Inferior parietal cortex (tissue), 1 donor: ENCODE measurements at regions not wholly inside any gene's neighbourhood (a gene's known extent, or its start where the extent isn't known, plus 50 kb on each side); places are given as distances from the start of the nearest gene placed in this dataset.
"Not testable (repeated sequence)": the region's sequence is repeated elsewhere in the genome, so short reads cannot be mapped to it uniquely, and the experiment has no call there.

ENCODE experiments used
- DNase-seq: peaks from one replicate; pipeline ENCODE4 v3.0.0-alpha.2; 2016; ENCODE audit errors: extremely low spot score

DNA sequence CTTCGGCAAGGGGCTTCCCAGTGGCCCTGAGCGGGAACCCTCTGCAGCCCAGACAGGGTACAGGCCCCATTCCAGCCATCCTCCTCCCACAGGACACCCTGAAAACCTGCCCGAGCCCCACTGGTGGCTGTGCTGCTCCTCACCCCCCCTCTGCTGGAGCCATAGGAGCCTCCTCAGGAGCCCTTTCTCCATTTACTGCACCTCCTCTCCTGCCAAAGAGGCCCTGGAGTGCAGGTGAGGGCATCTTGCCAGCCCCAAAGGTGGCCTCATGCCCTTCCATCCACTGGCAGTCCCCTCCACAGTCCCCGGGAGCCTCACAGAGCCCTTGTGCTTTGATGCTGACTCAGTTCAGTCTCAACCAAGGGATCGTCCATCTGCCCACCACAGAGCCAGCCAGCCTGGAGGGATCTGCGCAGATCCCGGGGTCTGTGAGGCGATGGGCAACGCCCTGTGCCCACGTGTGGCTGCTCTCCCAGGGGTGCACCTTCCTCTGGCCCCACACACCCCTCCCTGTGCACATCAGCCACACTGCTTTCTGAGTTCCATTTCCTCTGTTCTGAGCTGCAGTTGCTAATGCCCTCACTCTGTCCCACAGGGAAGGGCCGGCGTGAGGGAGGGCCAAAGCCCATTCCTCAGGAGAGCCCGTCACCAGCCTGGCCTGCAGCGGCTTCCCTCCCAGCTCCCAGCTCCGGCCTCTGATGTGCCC lies 228.5 kb downstream of the DLL1 start:
- no peak for DNase-seq

DNA sequence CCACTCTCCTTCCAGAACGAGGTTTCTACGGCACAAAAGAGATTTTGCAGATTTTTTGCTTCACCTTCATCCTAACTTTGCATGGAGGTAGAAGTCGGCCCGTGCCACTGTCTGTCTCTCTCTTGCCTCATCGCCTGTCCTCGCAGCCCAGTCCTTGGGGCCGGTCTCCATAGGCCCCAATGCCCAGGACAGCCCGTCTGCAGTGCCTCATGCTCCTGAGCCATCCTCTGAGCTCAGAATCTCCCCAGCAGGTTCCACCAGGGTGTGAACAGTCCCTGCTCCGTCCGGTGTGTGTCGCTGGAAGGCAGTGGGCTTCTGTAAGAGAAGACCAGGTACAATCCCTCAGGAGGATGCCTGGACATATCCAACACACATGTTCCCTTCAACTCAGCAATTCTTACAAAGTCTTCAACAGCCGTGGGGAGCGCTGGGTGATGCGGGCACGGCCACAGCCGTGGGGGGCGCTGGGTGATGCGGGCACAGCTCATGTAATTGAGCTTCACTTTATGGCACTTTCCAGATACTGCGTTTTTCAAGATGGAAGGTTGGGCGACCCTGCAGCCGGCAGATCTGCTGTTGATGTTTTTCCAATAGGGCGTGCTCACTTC lies 231.9 kb downstream of the DLL1 start:
- no peak for DNase-seq

DNA sequence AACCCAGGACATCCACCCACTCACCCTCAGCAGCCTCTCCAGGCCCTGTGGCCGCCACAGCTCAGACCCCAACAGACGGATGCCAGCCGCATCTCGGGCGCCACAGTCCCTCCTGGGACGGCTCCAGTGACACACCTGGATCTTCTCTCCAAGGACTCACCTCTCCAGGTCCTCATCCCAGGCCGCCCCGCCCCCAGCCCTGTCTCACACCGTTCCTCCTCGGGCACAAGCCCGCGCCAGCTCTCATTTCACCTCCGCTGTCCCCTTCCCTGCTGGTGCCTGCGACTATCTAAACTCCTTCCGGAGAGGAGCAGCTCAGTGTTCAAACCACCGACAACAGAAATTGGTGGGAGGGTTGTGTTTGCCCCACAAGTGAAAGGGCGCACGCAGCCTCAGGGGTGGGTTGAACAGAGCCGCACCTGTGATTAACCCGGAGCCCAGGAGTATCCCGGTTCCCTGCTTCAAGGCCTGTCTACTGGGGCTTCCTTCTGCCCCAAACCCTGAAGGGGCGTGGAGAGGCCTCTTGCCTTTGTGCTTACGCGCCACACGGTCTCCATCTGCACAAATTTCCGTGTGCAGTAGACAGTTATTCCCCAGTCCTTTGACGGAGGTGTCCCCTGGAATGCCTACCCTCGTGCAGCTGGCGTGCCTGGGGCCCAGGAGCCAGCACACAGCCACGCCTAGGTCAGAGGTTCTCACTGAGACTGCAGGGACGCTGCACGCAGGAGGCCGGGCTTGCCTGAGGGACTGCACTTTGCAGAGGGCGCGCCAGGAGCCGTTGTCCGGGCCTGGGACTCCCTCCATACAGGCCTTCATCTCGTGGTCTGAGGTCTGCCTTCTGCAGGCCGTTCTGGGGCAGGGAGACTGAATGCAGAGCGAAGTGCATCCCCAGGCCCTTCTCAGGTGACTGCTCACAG lies 232.7 kb downstream of the DLL1 start:
- no peak for DNase-seq

DNA sequence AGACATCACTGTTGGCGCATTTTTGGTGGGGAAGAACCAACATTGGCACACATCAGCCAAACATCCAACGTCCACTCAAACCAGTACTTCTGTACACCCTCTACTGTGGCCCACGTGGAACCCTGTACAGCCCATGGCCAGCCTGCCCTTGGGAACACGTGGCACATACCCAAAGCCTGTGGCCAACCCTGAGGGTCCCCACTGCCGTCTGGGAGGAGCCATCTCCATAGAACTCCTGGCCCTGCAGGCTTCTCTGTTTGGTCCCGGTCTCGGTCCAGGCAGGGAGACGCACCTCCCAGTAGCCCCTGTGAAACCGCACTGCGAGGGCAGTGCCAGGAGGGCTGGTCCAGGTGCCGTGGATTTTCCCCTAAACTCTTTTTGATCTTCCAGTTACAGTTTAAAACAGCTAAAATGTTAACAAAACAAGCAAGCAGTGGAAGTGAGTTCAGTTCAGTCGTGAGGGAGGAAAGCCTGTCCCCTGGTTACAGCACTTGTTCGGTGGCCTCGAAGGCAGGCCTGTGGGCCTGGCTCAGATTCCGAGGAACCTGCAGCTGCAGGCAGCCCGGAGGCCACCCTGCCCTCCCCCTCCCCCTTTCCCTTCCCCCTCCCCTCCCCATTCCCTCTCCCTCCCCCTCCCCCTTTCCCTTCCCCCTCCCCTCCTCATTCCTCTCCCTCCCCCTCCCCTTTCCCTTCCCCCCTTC lies 233.7 kb downstream of the DLL1 start:
- DNase-seq, result no peak

DNA sequence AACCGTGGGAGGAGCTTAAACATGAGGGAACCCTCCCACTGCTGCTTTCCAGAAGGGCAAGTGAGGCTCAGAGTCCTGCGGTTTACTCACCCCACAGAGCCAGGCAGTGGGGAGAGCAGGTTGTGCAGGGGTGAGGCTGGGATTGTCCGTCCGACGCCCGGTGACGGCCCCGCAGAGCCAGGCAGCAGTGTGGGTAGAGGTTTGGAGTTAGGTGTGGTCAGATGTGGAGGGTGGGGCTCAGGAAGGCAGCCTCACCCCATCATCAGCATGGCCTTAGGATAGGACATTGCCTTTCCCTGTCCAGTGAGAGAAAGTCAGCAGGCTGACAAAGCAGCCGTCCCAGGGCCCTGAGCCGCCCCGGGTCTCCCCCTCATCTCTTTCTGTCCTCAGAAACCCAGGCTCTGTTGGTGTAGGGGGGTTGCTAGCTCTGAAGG lies 234.6 kb downstream of the DLL1 start:
- DNase-seq, result no peak

DNA sequence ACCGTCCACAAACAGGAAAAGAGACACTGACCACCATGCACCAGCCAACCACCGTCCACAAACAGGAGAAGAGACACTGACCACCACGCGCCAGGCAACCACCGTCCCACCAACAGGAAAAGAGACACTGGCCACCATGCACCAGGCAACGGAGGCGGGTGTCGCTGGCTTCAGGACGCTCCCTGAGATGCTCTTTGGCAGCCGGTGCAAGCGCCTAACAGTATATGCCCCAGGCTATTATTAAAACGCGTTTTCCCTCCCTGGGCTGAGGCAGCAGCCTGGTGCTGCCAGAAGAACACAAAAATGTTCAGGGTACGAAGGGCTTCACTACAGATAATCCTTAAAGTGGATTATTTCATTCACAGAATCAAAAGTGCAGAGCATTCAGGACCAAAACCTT lies 235.1 kb downstream of the DLL1 start:
- DNase-seq, result not testable (repeated sequence)

DNA sequence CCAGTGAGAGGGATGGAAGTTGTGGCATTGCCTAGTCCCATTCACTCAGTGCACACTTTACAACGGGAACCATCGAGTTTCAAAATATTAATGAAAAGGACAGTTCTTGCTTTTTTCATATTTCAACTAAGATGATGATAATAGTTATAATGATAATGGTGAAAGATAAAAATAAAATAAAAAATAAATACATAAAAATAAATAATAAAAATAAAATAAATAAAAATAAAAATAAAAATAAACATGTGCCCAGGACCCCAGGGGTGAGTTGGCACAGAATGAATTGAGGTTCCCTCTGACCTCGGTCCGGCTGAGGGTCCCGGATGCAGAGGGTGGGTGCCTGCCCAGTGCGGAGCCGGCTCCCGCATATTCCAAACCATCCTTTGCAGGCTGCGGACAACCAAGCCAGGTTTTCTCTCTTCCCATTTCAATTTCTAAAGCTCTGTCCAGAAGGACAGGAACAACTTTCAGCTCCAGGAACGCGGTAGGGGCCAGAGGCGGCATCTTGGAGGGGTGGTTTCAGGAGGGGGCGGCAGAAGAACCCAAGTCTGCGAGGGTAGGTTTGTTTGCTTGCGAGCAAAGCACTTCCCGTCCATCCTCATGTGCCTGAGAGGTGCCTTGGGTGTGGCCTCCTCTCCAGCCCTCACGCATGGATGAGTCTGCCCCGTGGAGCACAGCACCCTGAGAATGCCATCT lies 236.8 kb downstream of the DLL1 start:
- DNase-seq, result no peak

DNA sequence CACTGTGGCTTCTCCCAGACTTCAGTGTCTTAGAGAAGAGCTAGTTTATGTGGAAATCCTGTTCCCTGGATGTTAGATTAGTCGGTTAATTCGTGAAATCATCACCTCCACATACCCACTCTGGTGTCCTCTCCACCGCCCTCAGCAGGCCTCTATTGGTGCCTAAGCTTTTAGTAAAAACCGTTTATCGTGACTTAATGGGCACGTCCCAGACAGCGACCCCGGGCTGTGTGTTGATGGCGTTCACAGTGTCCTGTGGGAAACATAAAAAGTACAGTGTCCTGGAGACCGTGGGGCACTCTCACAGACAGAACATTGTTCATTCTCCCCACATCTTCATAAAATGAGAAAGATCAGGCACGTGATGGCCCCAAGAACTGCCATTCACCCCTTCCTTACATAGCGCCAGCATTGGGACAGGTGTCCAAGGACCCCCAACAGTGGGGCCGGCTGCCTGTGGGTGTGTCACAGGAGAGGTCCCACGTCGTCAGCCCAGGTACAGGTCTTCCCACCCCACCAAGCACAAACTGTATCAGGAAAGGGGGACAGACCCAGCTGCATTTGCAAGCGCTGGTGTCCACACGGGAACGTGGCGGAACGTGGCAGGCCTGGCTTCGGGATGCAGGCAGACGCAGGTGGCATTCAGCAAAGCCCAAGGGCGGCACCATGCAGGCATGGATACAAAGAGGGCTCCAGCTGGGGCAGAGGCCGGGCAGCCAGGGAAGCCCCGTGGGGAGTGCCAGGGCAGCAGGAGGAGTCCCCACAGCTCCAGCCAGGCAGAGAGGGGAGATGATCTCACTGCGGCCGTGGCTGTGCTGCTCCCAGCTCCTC lies 237.7 kb downstream of the DLL1 start:
- DNase-seq, result no peak

DNA sequence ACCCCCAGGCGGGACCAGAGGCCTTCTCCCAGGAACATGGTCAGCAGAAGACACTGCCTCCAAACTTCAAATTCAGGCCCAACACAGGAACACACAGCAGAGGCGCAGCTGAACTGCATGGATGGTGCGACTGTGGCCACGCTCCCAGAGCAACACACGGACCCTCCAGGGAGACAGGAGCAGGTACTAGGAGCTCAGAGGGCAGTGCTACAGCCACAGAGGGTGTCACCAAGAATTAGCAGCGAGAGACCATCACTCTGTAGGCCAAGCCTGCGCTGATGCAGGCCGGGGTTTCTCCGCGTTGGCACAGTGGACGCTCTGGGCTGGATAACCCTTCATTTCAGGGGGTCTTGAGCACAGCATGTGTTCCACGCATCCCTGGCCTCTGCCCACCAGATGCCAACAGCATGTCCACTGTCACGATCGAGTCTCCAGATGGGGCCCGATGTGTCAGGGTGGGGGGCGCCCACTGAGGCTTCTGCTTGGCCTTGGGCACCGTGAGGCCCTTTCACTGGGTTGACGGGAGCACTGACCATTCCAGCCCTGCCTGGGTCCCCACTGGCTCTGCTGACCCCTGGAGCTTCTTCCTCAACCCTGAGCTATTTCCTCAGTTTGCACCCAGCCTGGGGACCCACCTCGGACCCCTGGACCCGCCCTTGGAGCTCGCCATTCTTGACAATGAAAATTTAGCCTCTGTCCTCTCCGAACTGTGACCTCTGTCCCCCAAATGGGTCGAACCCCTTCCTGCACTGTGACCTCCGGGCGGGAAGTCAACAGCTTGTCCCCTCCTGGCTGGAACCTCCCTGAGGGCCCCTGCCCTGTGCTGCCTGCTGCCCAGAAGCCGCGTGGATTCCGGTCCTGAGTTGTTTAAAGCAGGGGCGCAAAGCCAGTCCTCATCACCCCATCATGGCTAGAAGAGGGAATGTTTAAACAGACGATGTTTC lies 239.4 kb downstream of the DLL1 start:
- DNase-seq, result no peak

DNA sequence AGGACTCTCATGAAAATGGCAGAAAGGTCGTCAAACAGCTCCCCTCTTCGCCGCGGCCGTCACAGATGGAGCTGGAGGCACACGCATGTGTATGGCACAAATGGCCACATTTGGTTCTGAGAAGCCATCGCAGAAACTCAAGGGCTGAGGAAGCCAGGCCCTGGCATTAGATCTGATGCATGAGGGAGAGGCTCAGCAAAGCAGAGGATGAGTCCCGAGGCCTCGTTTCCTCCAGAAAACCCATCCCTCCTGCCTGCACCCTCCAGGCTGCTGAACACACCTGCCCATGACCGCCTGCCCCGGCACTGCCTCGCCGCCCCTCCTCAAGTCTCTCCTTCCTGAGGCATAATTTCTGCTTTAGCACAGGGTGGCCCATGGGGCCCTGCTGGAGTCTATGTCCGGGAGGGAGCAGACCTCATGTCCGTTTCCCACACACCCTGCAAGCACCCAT lies 240.3 kb downstream of the DLL1 start:
- no peak for DNase-seq

DNA sequence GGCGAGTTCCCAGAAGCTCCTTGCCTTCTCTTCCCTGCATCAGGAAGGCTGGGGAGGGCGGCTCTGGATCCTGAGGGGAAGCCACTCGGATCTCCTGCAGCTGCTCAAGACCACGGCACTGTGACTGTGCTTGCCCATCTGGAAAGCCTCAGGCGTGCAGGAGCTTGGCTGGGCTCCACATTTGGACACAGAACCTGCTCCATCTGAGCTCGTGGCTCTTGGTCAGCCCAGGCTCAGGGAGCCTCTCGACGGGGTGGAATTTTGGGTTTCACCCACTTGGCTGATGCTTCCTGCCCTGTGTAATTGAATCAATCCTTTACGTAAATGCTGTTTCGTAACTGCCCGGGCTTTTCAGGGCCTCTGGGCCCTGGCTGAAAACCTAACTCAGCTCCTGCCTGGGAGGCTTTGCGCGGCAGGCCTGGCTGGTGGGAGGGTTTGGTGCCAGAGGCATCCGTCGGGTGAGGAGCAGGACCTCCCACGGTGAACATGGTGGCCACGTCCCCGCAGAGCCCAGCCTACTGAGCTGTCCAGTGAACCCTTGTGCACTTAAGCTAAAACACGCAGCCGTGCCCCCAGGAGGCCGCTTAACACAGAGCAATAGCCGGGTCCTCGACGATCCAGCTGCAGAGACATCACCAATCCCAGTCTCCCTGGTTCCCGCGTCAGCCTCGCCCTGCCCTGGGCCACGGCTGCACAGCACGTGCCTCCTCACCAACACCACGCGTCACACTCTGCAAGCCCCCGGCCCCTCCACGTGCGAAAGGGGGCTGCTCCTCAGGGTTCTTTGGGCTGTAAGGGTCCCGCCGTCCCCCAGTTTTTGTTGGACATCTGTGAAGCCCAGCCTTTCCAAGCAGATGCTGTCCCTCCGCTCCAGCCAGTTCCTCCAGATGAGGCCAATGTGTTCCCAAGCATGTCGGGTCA lies 241.0 kb downstream of the DLL1 start:
- no peak for DNase-seq

DNA sequence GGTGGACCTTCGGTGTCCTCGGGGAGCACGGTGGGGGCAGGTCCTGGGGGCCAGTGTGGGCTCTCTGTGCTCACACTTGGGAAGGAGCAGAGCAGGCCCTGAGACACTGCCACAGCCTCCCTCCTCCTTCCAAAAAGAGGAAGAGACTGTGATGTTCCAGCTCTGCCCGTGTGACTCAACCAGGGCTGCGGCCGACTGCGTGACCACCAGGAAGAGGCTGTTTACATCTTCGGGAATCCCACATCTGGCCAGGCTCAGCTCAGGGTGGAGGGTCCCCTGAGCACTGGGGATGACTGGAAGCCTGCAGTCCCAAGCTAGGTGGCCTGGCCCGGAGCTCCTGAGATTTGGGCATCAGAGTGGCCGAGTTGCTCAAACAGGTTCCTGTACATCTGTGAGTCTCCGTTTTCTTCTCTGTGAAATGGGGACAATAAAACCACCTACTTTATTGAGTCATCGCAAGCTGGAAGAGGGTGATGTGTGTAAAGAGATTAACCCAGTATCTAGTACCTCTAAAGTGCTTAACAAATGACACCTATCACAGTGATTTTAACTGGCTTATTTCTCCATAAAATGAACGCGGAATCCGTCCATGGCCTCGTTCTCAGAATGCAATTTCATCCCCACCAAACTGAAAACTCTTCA lies 242.1 kb downstream of the DLL1 start:
- DNase-seq, result no peak

DNA sequence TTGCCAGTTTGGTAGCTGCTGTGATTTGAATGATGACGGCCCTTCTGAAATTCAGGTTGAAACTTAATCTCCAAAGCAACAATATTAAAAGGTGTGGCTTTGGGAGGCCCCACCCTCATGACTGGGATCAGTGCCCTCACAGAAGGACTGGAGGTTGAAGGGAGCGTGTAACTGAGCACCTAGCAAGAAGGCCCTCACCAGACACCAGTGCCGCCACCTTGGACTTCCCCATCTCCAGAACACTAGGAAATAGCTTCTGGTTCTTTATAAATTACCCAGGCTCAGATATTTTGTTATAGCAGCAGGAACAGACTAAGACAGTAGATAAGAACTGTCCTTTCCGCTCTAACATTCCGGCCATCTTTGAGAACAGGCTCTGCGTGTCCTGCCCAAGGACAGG lies 243.1 kb downstream of the DLL1 start:
- DNase-seq, result no peak

DNA sequence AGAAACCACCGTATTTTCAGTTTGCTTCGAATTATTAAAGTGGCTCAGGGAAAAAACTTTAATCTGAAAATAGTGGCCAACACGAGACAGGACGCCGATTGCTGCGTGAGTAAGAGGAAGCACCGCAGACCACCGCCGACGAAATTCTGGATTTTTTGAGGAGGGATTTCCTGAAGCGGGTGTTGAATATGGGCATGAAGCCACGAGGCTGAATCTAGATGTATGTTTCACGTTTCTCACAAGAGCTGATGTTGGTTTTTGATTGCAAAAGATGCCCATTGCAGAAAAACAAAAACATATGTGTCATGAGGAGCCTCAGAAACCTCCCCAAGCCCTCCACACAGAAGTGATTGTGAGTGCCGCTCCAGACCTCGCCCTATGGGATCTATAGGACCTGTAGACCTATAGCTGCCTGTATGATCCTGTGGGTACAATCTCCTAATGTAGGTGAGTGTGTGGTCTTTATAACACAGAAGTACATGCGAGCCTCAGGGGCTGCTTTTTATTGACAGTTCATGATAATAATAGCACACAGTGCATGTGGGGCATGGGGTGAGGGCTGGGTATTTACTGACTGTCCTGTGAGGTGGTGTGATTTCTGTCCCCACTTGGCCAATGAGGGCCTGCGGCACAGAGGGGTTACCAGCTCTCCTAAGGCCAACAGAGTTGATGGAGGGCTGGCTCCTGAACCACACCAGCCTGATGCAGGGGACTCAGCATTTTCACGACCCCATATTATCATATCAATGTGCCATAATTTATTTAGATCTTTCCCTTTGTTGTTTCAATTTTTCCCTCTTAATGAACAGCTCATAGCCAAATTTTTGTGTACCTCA lies 243.9 kb downstream of the DLL1 start:
- no peak for DNase-seq

DNA sequence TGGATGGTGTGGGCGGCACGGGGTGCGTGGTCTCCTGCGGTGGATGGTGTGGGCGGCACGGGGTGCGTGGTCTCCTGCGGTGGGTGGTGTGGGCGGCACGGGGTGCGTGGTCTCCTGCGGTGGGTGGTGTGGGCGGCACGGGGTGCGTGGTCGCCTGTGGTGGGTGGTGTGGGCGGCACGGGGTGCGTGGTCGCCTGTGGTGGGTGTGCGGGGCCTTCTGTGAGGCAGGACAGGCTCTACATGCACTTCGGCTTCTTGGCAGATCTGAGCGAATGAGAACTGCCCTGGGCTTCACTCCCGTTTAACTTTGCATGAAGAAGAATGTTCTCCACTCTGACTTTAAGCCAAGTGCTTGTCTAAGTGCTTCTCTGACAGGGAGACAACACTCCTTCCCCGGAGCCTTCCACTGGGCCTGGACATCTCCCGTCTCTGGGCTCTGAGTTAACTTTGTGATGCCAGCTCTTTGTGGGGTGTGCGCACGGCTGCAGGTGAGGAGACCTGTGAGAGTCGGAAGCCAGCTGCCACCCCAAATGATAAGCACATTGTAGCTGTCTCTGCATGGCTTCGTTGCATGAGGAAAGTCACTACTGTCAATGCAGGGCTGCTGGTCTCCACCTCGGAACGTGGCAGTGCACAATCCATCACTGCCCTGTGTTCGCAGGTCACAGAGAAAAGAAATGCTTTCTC lies 244.8 kb downstream of the DLL1 start:
- no peak for DNase-seq

DNA sequence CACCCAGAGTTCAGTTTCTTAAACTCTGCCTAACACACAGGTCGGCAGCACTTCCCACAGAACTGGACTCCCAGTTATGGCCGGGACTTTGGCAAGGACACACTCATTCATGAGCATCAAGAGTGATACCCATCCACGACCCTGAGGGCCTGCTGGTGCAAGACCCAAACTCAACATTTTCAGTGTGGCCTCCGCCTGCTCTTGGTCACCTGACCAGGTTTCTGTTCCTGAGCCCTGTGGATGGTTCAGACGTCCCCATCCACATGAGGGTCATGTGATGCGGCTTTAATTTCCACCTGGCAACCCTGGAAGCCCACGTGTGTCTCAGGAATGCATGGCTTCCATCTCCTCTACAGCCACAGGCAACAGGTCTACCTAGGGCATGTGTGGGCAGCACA lies 245.3 kb downstream of the DLL1 start:
- no peak for DNase-seq
